ENCODE measurements at regions not wholly inside any gene's neighbourhood (a gene's known extent, or its start where the extent isn't known, plus 50 kb on each side); places are given as distances from the start of the nearest gene placed in this dataset.
"Not testable (repeated sequence)": the region's sequence is repeated elsewhere in the genome, so short reads cannot be mapped to it uniquely, and the experiment has no call there.

- DNase-seq (ENCODE audit: low read depth in 2 of 2): no peak
Observed at GRCh38 chr10:130715686-130716670, 579.8 kb downstream of the GLRX3 start.

GRCh38 chr10:130717083-130717482 lies 580.9 kb downstream of the GLRX3 start:
- DNase-seq (ENCODE audit: low read depth in 2 of 2): no peak

GRCh38 chr10:130718744-130719447 lies 582.7 kb downstream of the GLRX3 start:
- DNase-seq (ENCODE audit: low read depth in 2 of 2): not testable (repeated sequence)

- DNase-seq (ENCODE audit: low read depth in 2 of 2): no peak
Observed at GRCh38 chr10:130719448-130719752, 583.2 kb downstream of the GLRX3 start.

- DNase-seq (ENCODE audit: low read depth in 2 of 2): no peak
Observed at GRCh38 chr10:130720235-130720634, 584.0 kb downstream of the GLRX3 start.

GRCh38 chr10:130721971-130722370 lies 585.8 kb downstream of the GLRX3 start:
- no peak for DNase-seq (ENCODE audit: low read depth in 2 of 2)

- DNase-seq (ENCODE audit: low read depth in 2 of 2): no peak
Observed at GRCh38 chr10:130723704-130724103, 587.5 kb downstream of the GLRX3 start.

- no peak for DNase-seq (ENCODE audit: low read depth in 2 of 2)
Observed at GRCh38 chr10:130725474-130725970, 586.0 kb downstream of the TCERG1L start.

- no peak for DNase-seq (ENCODE audit: low read depth in 2 of 2)
Observed at GRCh38 chr10:130726996-130727725, 584.4 kb downstream of the TCERG1L start.

GRCh38 chr10:130727766-130728490 lies 583.6 kb downstream of the TCERG1L start:
- no peak for DNase-seq (ENCODE audit: low read depth in 2 of 2)

GRCh38 chr10:130728531-130729215 lies 582.8 kb downstream of the TCERG1L start:
- no peak for DNase-seq (ENCODE audit: low read depth in 2 of 2)

GRCh38 chr10:130729876-130730275 lies 581.6 kb downstream of the TCERG1L start:
- DNase-seq (ENCODE audit: low read depth in 2 of 2): no peak

GRCh38 chr10:130737186-130737585 lies 574.3 kb downstream of the TCERG1L start:
- DNase-seq (ENCODE audit: low read depth in 2 of 2): no peak

GRCh38 chr10:130737621-130738020 lies 573.9 kb downstream of the TCERG1L start:
- no peak for DNase-seq (ENCODE audit: low read depth in 2 of 2)

GRCh38 chr10:130739016-130739756 lies 572.3 kb downstream of the TCERG1L start:
- no peak for DNase-seq (ENCODE audit: low read depth in 2 of 2)

- no peak for DNase-seq (ENCODE audit: low read depth in 2 of 2)
Observed at GRCh38 chr10:130739757-130740145, 571.8 kb downstream of the TCERG1L start.

- no peak for DNase-seq (ENCODE audit: low read depth in 2 of 2)
Observed at GRCh38 chr10:130740166-130740565, 571.4 kb downstream of the TCERG1L start.

GRCh38 chr10:130740915-130741750 lies 570.4 kb downstream of the TCERG1L start:
- DNase-seq (ENCODE audit: low read depth in 2 of 2): no peak
